SK-MEL-5 (cell line): ENCODE measurements at regions not wholly inside any gene's neighbourhood (a gene's known extent, or its start where the extent isn't known, plus 50 kb on each side); places are given as distances from the start of the nearest gene placed in this dataset.

ENCODE experiments used
- DNase-seq: peaks from one replicate; pipeline ENCODE4 v3.0.0-alpha.2; 2016; ENCODE audit warnings: low read depth, low spot score
- in situ Hi-C: cut with HindIII; loops from 2 replicates; pipeline ENCODE4 v1.10.0; 2016; ENCODE audit warnings: low sequenced_read_pairs, high pct_unique_total_duplicates, low pct_unique_long_range_greater_than_20kb

DNA sequence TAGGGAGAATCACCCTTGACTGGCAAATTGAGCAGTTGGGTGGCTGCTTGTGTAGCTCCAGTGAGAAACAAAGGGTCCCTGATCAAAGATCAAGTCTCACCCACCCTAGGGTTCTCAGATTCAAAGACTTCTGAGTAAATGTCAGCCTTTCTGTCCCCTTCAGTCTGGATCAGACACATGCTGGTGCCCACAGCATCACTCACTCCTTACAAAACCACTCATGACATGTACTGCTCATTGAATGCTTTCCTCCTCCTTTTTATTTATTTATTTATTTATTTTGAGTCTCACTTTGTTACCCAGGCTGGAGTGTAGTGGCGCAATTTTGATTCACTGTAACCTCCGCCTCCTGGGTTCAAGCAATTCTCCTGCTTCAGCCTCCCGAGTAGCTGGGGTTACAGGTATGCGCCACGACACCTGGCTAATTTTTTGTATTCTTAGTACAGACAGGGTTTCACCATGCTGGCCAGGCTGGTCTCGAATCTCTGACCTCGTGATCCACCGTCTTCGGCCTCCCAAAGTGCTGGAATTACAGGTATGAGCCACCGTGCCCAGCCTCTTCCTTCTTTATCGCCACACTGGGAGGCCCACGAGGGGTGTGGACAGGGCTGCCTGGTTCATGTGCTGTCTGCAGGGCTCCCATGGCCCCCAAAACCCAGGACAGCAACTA lies 462.0 kb upstream of the MAF start:
- in situ Hi-C loops = no loop called here

GRCh38 chr16:80060470-80060869 lies 459.9 kb upstream of the MAF start:
- no peak for DNase-seq
- in situ Hi-C loops = no loop called here

More for the DNA sequence above, 462.0 kb upstream of the MAF start:
- DNase-seq = no peak

DNA sequence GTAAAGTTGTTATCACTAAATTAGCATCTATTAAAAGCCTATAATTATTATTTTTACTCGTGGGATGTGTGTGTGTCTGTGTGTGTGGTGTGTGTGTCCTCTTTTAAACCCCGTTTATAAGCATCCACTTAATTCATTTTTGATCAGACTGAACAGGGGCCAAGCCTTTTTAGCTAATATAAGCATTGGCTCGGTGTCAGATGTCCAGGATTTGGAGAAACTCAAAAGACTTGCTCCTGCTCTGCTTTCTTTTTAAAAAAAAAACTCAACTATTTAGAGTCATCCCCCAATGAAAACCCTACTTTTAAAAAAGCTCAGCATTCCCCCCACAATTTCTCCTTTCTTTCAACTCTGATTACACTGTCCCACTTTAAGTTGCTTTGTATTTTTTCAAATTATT lies 459.3 kb upstream of the MAF start:
- in situ Hi-C loops = no loop called here

DNA sequence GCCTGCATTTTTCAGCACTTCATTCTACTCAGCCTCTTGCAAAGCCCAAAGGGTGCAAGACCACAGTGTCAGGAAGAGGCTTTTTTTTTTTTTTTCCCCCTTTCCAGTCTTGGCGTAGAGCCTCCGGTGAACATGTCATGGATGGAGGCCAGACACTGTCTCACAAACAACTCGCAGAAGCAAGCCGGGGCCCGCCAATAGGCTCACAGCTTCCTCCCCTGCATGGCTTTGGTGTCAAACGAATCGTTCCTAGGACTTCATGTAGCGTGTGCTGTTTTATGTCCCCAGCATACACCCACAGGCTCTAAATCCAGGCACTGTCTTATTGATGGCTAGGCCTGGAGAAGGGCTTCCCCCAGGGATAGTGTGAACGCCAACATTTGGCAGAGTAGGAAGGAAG lies 457.7 kb upstream of the MAF start:
- DNase-seq = no peak
- in situ Hi-C loops = no loop called here

More for the DNA sequence above, 459.3 kb upstream of the MAF start:
- DNase-seq = no peak

- in situ Hi-C loops = no loop called here
- DNase-seq = no peak
Observed at GRCh38 chr16:80056324-80056723, 455.8 kb upstream of the MAF start.

DNA sequence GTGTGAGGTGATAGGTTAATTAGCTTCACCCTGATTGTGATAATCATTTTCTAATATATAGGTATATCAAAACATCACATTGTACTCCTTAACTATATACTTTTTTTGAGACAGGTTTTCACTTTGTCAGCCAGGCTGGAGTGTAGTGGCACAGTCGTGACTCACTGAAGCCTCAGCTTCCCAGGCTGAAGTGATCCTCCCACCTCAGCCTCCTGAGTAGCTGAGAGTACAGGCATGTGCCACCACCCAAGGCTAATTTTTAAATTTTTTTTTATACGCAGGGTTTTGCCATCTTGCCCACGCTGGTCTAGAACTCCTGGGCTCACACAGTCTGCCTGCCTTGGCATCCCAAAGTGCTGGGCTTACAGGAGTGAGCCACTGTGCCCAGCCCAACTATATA lies 455.3 kb upstream of the MAF start:
- no peak for DNase-seq
- in situ Hi-C loops = no loop called here

DNA sequence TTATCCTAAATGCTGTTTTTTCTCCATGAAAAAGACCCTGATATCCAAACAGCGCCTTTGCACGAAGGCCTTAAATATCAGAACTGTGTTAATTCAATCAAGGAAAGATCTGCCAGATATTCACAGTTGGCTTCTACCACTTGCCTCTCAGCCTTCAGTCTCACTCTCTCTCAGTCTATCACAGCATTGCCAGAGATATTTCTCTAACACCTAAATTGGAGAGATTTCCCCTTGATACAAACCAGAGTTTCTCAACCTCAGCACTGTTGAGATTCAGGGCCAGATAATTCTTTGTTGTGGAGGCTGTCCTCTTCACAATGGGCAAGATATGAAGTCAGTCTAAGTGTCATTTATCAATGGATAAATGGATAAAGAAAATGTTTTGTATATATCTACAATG lies 454.1 kb upstream of the MAF start:
- in situ Hi-C loops = no loop called here
- DNase-seq = no peak

GRCh38 chr16:80051040-80051439 lies 450.5 kb upstream of the MAF start:
- in situ Hi-C loops = no loop called here
- no peak for DNase-seq

DNA sequence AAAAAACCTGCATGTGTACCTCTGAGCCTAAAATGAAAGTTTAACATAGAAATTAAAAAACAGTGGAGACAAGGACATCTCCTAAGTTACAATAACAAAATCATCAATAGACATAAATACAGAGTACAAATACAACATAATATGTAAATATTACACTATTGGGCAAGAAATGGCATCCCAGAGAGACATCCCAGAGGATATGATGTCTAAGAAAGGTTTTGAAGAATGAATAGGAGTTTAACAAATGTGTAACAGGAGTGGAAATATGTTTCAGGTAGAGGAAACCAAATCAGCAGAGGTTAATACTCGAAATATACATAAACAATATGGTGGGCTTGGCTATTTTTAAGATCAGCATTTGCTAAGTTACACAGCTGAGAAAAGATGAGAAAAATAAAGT lies 447.7 kb upstream of the MAF start:
- no peak for DNase-seq
- in situ Hi-C loops = no loop called here

DNA sequence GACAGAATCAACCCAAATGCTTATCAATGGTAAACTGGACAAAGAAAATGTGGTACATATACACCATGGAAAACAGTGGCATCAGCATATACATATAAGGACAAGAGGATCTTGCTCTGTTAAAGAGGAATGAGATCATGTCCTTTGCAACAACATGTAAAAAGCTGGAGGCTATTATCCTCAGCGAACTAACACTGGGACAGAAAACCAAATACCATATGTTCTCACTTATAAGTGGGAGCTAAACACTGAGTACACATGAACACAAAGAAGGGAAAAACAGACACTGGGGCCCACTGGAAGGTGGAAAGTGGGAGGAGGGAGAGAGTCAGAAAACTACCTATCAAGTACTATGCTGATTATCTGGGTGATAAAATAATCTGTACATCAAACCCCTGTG lies 447.3 kb upstream of the MAF start:
- in situ Hi-C loops = no loop called here
- no peak for DNase-seq

GRCh38 chr16:80046848-80047247 lies 446.3 kb upstream of the MAF start:
- DNase-seq = no peak
- in situ Hi-C loops = no loop called here

- DNase-seq = no peak
- in situ Hi-C loops = no loop called here
Observed at GRCh38 chr16:80046261-80046660, 445.7 kb upstream of the MAF start.

GRCh38 chr16:80045861-80046260 lies 445.3 kb upstream of the MAF start:
- no peak for DNase-seq
- in situ Hi-C loops = no loop called here

DNA sequence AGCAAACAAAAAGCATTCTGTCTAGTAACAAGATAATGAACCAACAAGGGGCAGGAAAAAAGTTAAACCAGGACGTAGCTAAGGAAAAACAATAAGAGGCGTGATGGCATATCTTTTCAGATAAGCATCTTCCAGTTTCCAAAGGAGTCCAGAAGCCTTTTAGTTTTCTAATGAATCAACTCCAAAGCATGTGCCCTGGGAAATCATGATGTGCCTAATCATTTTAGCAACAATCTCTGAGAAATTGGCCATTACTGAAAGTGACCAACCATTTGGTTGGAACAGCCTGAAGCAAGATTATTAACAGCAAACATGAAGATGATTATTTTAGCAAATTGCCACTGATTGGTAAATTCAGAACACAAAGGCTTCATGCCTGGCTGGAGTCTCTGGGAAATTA lies 440.9 kb upstream of the MAF start:
- no peak for DNase-seq
- in situ Hi-C loops = no loop called here

DNA sequence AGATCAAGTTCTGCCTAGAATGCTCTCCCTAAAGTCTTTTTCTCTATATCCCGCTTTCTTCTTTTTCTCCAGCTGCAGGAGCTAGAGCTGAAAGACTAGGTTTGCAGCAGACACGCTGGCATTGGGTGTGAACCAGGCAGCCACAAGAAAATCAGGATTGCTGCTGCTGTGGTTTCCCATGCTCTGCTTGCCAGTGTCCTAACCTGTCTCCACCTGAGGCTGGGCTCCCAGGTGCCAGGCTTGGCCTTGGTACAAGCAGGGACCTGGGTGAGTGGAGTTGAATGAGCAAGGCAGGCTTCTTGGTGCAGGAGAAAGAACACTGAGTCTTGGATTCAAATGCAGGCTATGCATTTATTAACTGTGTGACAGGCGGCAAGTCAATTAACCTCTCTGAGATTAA lies 440.3 kb upstream of the MAF start:
- in situ Hi-C loops = no loop called here
- DNase-seq = no peak

DNA sequence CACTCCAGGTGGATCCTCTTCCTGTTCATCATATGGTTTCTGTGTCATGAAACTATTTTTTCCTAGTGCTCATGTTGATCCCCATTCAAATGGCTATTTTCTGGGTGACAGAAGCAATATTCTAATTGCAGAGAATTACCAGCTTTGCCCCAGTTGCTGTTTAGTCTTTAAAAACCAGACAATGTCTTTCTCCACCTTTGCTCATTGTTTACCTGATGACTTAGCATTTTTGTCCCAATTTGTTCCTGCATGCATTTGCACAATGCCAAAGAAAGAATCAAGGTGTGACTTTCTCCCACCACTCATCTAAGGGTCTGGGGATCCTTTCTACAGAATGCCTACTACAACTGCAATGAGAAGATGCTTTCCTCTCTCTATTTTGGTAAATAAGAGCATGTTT lies 439.9 kb upstream of the MAF start:
- DNase-seq = no peak
- in situ Hi-C loops = no loop called here

DNA sequence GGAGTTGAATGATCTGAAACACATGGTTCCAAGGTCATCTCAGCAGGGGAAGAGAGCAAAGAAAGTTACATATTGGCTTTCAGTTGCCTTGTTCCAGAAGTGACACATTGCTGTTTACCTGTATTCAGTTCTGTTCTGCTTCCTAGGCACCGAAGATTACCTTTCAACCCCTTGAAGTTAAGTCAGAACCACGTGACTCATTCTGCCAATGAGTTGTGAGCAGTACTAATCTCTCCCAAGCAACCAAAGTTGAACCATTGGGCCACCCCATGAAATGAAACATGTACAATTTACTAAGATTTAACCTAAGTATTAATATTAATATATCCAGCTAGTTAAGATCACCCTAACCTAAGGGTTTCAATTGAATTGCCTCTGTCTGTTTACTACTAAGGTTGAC lies 439.2 kb upstream of the MAF start:
- in situ Hi-C loops = no loop called here
- DNase-seq = no peak

- DNase-seq = no peak
- in situ Hi-C loops = no loop called here
Observed at GRCh38 chr16:80038566-80038965, 438.0 kb upstream of the MAF start.

GRCh38 chr16:80034948-80035663 lies 434.6 kb upstream of the MAF start:
- DNase-seq = no peak
- in situ Hi-C loops = no loop called here

DNA sequence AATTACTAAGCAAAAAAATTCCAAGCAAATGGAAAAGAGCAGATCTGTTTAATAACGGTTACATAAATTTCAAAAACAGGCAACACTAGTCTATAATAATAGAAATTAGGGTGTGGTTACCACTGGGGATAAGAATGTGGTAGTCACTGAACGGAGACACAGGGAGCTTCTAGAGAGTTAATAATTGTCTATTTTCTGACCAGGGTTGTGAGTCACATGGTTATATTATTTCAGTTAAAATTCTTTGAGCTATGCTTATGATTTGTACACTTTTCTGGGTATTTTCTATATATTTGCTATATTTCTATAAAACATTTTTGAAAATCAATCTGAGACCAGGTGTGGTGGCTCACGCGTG lies 433.9 kb upstream of the MAF start:
- DNase-seq = no peak
- in situ Hi-C loops = no loop called here
